CD14-positive monocyte (primary cell): ENCODE measurements at regions not wholly inside any gene's neighbourhood (a gene's known extent, or its start where the extent isn't known, plus 50 kb on each side); places are given as distances from the start of the nearest gene placed in this dataset.

Experiments
- DNase-seq, 3 donors: peaks; one replicate each; pipeline ENCODE4 v3.0.0-alpha.2; 2011 to 2022
- H2AFZ ChIP-seq: 2 replicates; pipeline ENCODE4 v1.6.0; 2012; ENCODE audit warnings: mild to moderate bottlenecking, low read depth, low read length, inconsistent platforms; ENCODE audit not compliant: insufficient read depth, poor library complexity, severe bottlenecking
- H3K27ac ChIP-seq, 2 donors: 1 replicate in 1 of 2; 2 replicates in 1 of 2; pipeline ENCODE4 v1.5.1; 2012 to 2013; ENCODE audit warnings: low read length in 2 of 2, control low read depth in 1 of 2, inconsistent platforms in 1 of 2, low read depth in 1 of 2, mild to moderate bottlenecking in 1 of 2
- H3K27me3 ChIP-seq, 2 donors: one replicate each; pipeline versions ENCODE4 v1.6.0 to v1.6.1; 2011 to 2013; ENCODE audit warnings: low read length in 2 of 2; ENCODE audit not compliant: control insufficient read depth in 2 of 2, insufficient read depth in 2 of 2
- H3K36me3 ChIP-seq, 2 donors: replicated peaks in 1 of 2; 1 replicate in 1 of 2; 2 replicates in 1 of 2; pipeline versions ENCODE4 v1.5.1 to v1.6.1; 2012 to 2013; ENCODE audit warnings: low read length in 2 of 2, control low read depth in 1 of 2, inconsistent platforms in 1 of 2, mild to moderate bottlenecking in 1 of 2; ENCODE audit not compliant: insufficient read depth in 2 of 2, control insufficient read depth in 1 of 2
- H3K4me1 ChIP-seq, 2 donors: 1 replicate in 1 of 2; 2 replicates in 1 of 2; pipeline versions ENCODE4 v1.5.1 to v1.6.1; 2012 to 2013; ENCODE audit warnings: low read length in 2 of 2, control low read depth in 1 of 2, inconsistent platforms in 1 of 2, mild to moderate bottlenecking in 1 of 2, moderate library complexity in 1 of 2; ENCODE audit not compliant: insufficient read depth in 2 of 2, control insufficient read depth in 1 of 2
- H3K4me2 ChIP-seq: replicated peaks from 2 replicates; pipeline ENCODE3; 2012; ENCODE audit warnings: low read length, moderate library complexity, mild to moderate bottlenecking; ENCODE audit not compliant: poor library complexity, severe bottlenecking; ENCODE audit errors: extremely low read depth
- H3K4me3 ChIP-seq, 3 experiments: fragments of 200-600 bp in 1 of 3; sonication (generic) in 1 of 3; replicated peaks in 1 of 3; 1 replicate in 2 of 3; 2 replicates in 1 of 3; pipeline ENCODE4 v1.5.1; 2011 to 2013; ENCODE audit warnings: low read length in 3 of 3, mild to moderate bottlenecking in 3 of 3, control low read depth in 2 of 3, low read depth in 2 of 3, inconsistent platforms in 1 of 3, moderate library complexity in 1 of 3
- H3K79me2 ChIP-seq: 2 replicates; pipeline ENCODE4 v1.6.0; 2012; ENCODE audit warnings: mild to moderate bottlenecking, control low read depth, inconsistent platforms, low read length, moderate library complexity; ENCODE audit not compliant: insufficient read depth
- H3K9ac ChIP-seq: 2 replicates; pipeline ENCODE4 v1.6.0; 2017; ENCODE audit warnings: low read length, mild to moderate bottlenecking; ENCODE audit not compliant: insufficient read depth, poor library complexity, severe bottlenecking
- H3K9me3 ChIP-seq, 2 donors: replicated peaks in 1 of 2; 1 replicate in 1 of 2; 2 replicates in 1 of 2; pipeline versions ENCODE4 v1.5.1 to v1.6.1; 2012 to 2013; ENCODE audit warnings: low read length in 2 of 2, control low read depth in 1 of 2; ENCODE audit not compliant: control insufficient read depth in 1 of 2, insufficient read depth in 1 of 2
- H4K20me1 ChIP-seq: 2 replicates; pipeline ENCODE4 v1.6.0; 2012; ENCODE audit warnings: mild to moderate bottlenecking, low read length, control low read depth, moderate library complexity; ENCODE audit not compliant: insufficient read depth
- H3K27ac Mint-ChIP-seq, 7 donors: one replicate each; pipeline ENCODE4 v1.8.0; 2020; ENCODE audit warnings: mild to moderate bottlenecking in 7 of 7, mixed read lengths in 7 of 7, moderate library complexity in 6 of 7, inconsistent platforms in 2 of 7
- H3K27me3 Mint-ChIP-seq, 3 donors: one replicate each; pipeline ENCODE4 v1.8.0; 2021 to 2022; ENCODE audit warnings: low read depth in 3 of 3, mild to moderate bottlenecking in 3 of 3, mixed read lengths in 3 of 3, moderate library complexity in 3 of 3, inconsistent platforms in 1 of 3
- H3K36me3 Mint-ChIP-seq, 2 donors: one replicate each; pipeline ENCODE4 v1.8.0; 2020; ENCODE audit warnings: mixed read lengths in 2 of 2, inconsistent platforms in 1 of 2, mild to moderate bottlenecking in 1 of 2
- H3K4me1 Mint-ChIP-seq: one replicate; pipeline ENCODE4 v1.8.0; 2020; ENCODE audit warnings: mild to moderate bottlenecking, mixed read lengths
- H3K4me3 Mint-ChIP-seq, 2 donors: one replicate each; pipeline ENCODE4 v1.8.0; 2020; ENCODE audit warnings: mild to moderate bottlenecking in 2 of 2, mixed read lengths in 2 of 2, moderate library complexity in 1 of 2
- H3K9me3 Mint-ChIP-seq, 7 donors: one replicate each; pipeline ENCODE4 v1.8.0; 2020 to 2022; ENCODE audit warnings: mixed read lengths in 7 of 7, mild to moderate bottlenecking in 6 of 7, moderate library complexity in 6 of 7, inconsistent platforms in 2 of 7
- CTCF ChIP-seq: fragments of 200-600 bp; IDR thresholded peaks from one replicate; pipeline ENCODE4 v1.8.0; 2022; ENCODE audit warnings: antibody characterized with exemption, mild to moderate bottlenecking
- WGBS: methylation state at CpG from one replicate; pipeline ENCODE4 v1.1.5; 2013; ENCODE audit warnings: missing lambda C conversion rate; ENCODE audit not compliant: insufficient coverage; 5-methylcytosine and 5-hydroxymethylcytosine counted together
- intact Hi-C, 2 donors: fragments of 100-400 bp; cut with micrococcal nuclease; formaldehyde crosslinking; loops; one replicate each; pipeline versions ENCODE4 v1.15.0 to v1.15.1; 2023

GRCh38 chr3:194000712-194001111, 135.2 kb upstream of the HES1 start:
- no peaks in the 10 kb centered on the region for H3K27me3 ChIP-seq
- Mint-ChIP-seq H3K36me3 (peaks cover 11 to 13% of the 10 kb centered on the region in 2 donors), H3K27me3 (peaks cover 6 to 11% (median 8%) of the 10 kb centered on the region in 3 donors), H3K9me3 (peaks cover 0 to 1% (median 0%) of the 10 kb centered on the region in 7 donors), H3K27ac (no peak overlapping the region), H3K4me1 (peaks cover 53% of the 10 kb centered on the region), H3K4me3 (no peak overlapping the region)
- H3K36me3 ChIP-seq, result no peaks in the 10 kb centered on the region
- no peak overlapping the region for H3K4me3 ChIP-seq
- intact Hi-C loops, result loop anchor here in 1 of 2 donors (10.0 kb wide), 1 partner anchor 84 kb away; no protein-coding TSS in a partner anchor
- H3K4me2 ChIP-seq, result no peak overlapping the region
- no peak overlapping the region for H3K9ac ChIP-seq
- no peak for TF ChIP-seq CTCF
- H3K4me1 ChIP-seq, result peaks cover 41 to 48% of the 10 kb centered on the region in 2 donors
- H2AFZ ChIP-seq, result no peak overlapping the region
- DNase-seq, result no peak
- no peak overlapping the region for H3K27ac ChIP-seq
- no peaks in the 10 kb centered on the region for H3K9me3 ChIP-seq
- no peaks in the 10 kb centered on the region for H4K20me1 ChIP-seq
- no peaks in the 10 kb centered on the region for H3K79me2 ChIP-seq
- 80% methylated on average over 3 of the region's 4 CpGs for WGBS

- no peak for TF ChIP-seq CTCF
- peaks cover 56% of the 10 kb centered on the region for H3K4me1 Mint-ChIP-seq
- intact Hi-C loops, result loop anchor here in 1 of 2 donors (2.0 to 10.0 kb wide), 2 partner anchors 83 to 135 kb away; partner anchors contain the start of gene HES1
Measured at GRCh38 chr3:194001728-194002459, 134.1 kb upstream of the HES1 start.

More at GRCh38 chr3:194001728-194002459, 134.1 kb upstream of the HES1 start:
- H3K4me1 ChIP-seq, result peaks cover 44 to 53% of the 10 kb centered on the region in 2 donors
- H3K4me3 ChIP-seq, result peak overlapping the region in 1 of 3 experiments; percentile 75
- no peak overlapping the region for H3K4me2 ChIP-seq
- H3K79me2 ChIP-seq, result no peaks in the 10 kb centered on the region
- peaks cover 11 to 13% of the 10 kb centered on the region in 2 donors for H3K36me3 Mint-ChIP-seq
- H3K27ac ChIP-seq, result no peak overlapping the region
- DNase-seq, result no peak
- H2AFZ ChIP-seq, result no peak overlapping the region
- peak overlapping the region in 5 of 7 donors; percentile 6 to 85 (median 71) for H3K27ac Mint-ChIP-seq
- no peak overlapping the region for H3K9ac ChIP-seq
- H3K36me3 ChIP-seq, result no peaks in the 10 kb centered on the region
- H3K27me3 ChIP-seq, result no peaks in the 10 kb centered on the region
- no peaks in the 10 kb centered on the region for H3K9me3 ChIP-seq
- WGBS, result 92% methylated on average over 11 of the region's 20 CpGs
- peak overlapping the region; percentile 6 to 95 for H3K4me3 Mint-ChIP-seq
- H3K9me3 Mint-ChIP-seq, result peaks cover 0 to 1% (median 0%) of the 10 kb centered on the region in 7 donors
- no peaks in the 10 kb centered on the region for H4K20me1 ChIP-seq
- H3K27me3 Mint-ChIP-seq, result peaks cover under 1 to 8% (median 8%) of the 10 kb centered on the region in 3 donors
